B cell (primary cell): ENCODE measurements at regions not wholly inside any gene's neighbourhood (a gene's known extent, or its start where the extent isn't known, plus 50 kb on each side); places are given as distances from the start of the nearest gene placed in this dataset.

Source experiments
- ATAC-seq: fragments of 200-7000 bp; cut with Tn5 transposase; one replicate; pipeline ENCODE4 v1.10.0; 2021; ENCODE audit warnings: low read depth, mild to moderate bottlenecking, moderate number of reproducible peaks, moderate library complexity
- CTCF ChIA-PET: fragments of 350-600 bp; sonication (Branson Sonifier 250); formaldehyde crosslinking; loops from one replicate; lab custom pipeline; 2021; ENCODE audit warnings: antibody characterized with exemption, inconsistent platforms; lab: Charles Lee
- POLR2A ChIA-PET: fragments of 350-600 bp; sonication (Branson Sonifier 250); formaldehyde crosslinking; loops from one replicate; lab custom pipeline; 2021; ENCODE audit warnings: antibody characterized with exemption; lab: Charles Lee
- DNase-seq: peaks from one replicate; pipeline ENCODE4 v3.0.0; 2013
- H2AFZ ChIP-seq: 2 replicates; pipeline ENCODE4 v1.6.1; 2012; ENCODE audit warnings: mild to moderate bottlenecking, low read depth, low read length; ENCODE audit not compliant: insufficient read depth, poor library complexity, severe bottlenecking
- H3K27ac ChIP-seq, 2 donors: 1 replicate in 1 of 2; 2 replicates in 1 of 2; pipeline ENCODE4 v1.5.1; 2012 to 2013; ENCODE audit warnings: low read length in 2 of 2, mild to moderate bottlenecking in 2 of 2, moderate library complexity in 1 of 2
- H3K27me3 ChIP-seq, 4 experiments: fragments of 200-600 bp in 1 of 4; sonication (generic) in 1 of 4; replicated peaks in 1 of 4; 1 replicate in 2 of 4; 2 replicates in 2 of 4; pipeline versions ENCODE4 v1.6.1 to v1.7.0; 2013 to 2016; ENCODE audit warnings: low read length in 3 of 4, mild to moderate bottlenecking in 2 of 4, mixed read lengths in 1 of 4, moderate library complexity in 1 of 4; ENCODE audit not compliant: insufficient read depth in 4 of 4, control insufficient read depth in 3 of 4; ENCODE audit errors: control extremely low read depth in 1 of 4
- H3K36me3 ChIP-seq, 2 experiments: replicated peaks in 1 of 2; 1 replicate in 1 of 2; 2 replicates in 1 of 2; pipeline versions ENCODE4 v1.6.1 to v1.7.1; 2013; ENCODE audit warnings: low read length in 1 of 2; ENCODE audit not compliant: insufficient read depth in 2 of 2, control insufficient read depth in 1 of 2; ENCODE audit errors: control extremely low read depth in 1 of 2, extremely low read depth in 1 of 2
- H3K4me1 ChIP-seq, 2 donors: fragments of 200-600 bp in 1 of 2; sonication (generic) in 1 of 2; 1 replicate in 1 of 2; 2 replicates in 1 of 2; pipeline versions ENCODE4 v1.5.1 to v1.6.1; 2013 to 2017; ENCODE audit warnings: low read length in 2 of 2; ENCODE audit not compliant: control insufficient read depth in 2 of 2, insufficient read depth in 2 of 2
- H3K4me2 ChIP-seq: replicated peaks from 2 replicates; pipeline ENCODE3; 2012; ENCODE audit warnings: mild to moderate bottlenecking, low read depth, low read length; ENCODE audit not compliant: poor library complexity, severe bottlenecking
- H3K4me3 ChIP-seq, 5 experiments: fragments of 200-600 bp in 1 of 5; sonication (generic) in 1 of 5; 1 replicate in 3 of 5; 2 replicates in 2 of 5; pipeline versions ENCODE4 v1.5.1 to v1.7.0; 2011 to 2016; ENCODE audit warnings: low read length in 4 of 5, mild to moderate bottlenecking in 4 of 5, low read depth in 2 of 5, control low read depth in 1 of 5, moderate library complexity in 1 of 5; ENCODE audit not compliant: insufficient read depth in 1 of 5; ENCODE audit errors: control extremely low read depth in 1 of 5, extremely low read depth in 1 of 5
- H3K79me2 ChIP-seq: fragments of 200-600 bp; sonication (generic); one replicate; pipeline ENCODE4 v1.6.0; 2016; ENCODE audit warnings: low read length; ENCODE audit not compliant: control insufficient read depth, insufficient read depth
- H3K9ac ChIP-seq: fragments of 200-600 bp; sonication (generic); 2 replicates; pipeline ENCODE4 v1.6.1; 2017; ENCODE audit warnings: mild to moderate bottlenecking, low read length, moderate library complexity
- H3K9me3 ChIP-seq, 3 donors: one replicate each; pipeline versions ENCODE4 v1.6.1 to v1.7.1; 2013; ENCODE audit warnings: low read length in 2 of 3; ENCODE audit not compliant: control insufficient read depth in 2 of 3, insufficient read depth in 1 of 3; ENCODE audit errors: control extremely low read depth in 1 of 3
- H4K20me1 ChIP-seq: 2 replicates; pipeline ENCODE4 v1.6.0; 2012; ENCODE audit warnings: mild to moderate bottlenecking, low read length; ENCODE audit not compliant: insufficient read depth, control insufficient read depth, poor library complexity, severe bottlenecking
- H3K27ac Mint-ChIP-seq: one replicate; pipeline ENCODE4 v1.8.0; 2021; ENCODE audit warnings: mixed read lengths
- H3K27me3 Mint-ChIP-seq: one replicate; pipeline ENCODE4 v1.8.0; 2021; ENCODE audit warnings: mixed read lengths
- H3K4me1 Mint-ChIP-seq: one replicate; pipeline ENCODE4 v1.8.0; 2021; ENCODE audit warnings: mixed read lengths
- H3K4me3 Mint-ChIP-seq: one replicate; pipeline ENCODE4 v1.8.0; 2021; ENCODE audit warnings: mixed read lengths
- H3K9me3 Mint-ChIP-seq: one replicate; pipeline ENCODE4 v1.8.0; 2022; ENCODE audit warnings: mixed read lengths; ENCODE audit not compliant: insufficient read depth
- CTCF ChIP-seq: fragments of 200-600 bp; IDR thresholded peaks from one replicate; pipeline ENCODE4 v1.8.0; 2022; ENCODE audit warnings: antibody characterized with exemption, mild to moderate bottlenecking
- EZH2 ChIP-seq: IDR thresholded peaks from 2 replicates; pipeline ENCODE4 v1.6.1; 2012; ENCODE audit warnings: borderline replicate concordance, low read depth, mild to moderate bottlenecking, moderate library complexity, low read length; ENCODE audit not compliant: insufficient read depth, poor library complexity, severe bottlenecking
- WGBS: methylation state at CpG from one replicate; pipeline ENCODE4 v1.1.5; 2013; ENCODE audit warnings: missing lambda C conversion rate; ENCODE audit not compliant: insufficient coverage; 5-methylcytosine and 5-hydroxymethylcytosine counted together
- intact Hi-C: fragments of 100-400 bp; cut with micrococcal nuclease; formaldehyde crosslinking; loops from one replicate; pipeline ENCODE4 v1.10.0; 2022

GRCh38 chr12:31226639-31227038 lies 99.3 kb downstream of the SINHCAF start:
- H3K27ac Mint-ChIP-seq = no peak overlapping the region
- TF ChIP-seq CTCF = no peak
- no peak for TF ChIP-seq EZH2
- no peaks in the 10 kb centered on the region for H3K79me2 ChIP-seq
- H3K4me1 Mint-ChIP-seq = no peaks in the 10 kb centered on the region
- H3K27ac ChIP-seq = no peak overlapping the region
- H3K4me3 Mint-ChIP-seq = no peak overlapping the region
- CTCF ChIA-PET = interaction anchor here (1.8 kb wide), 1 partner anchor 11 kb away, joined by 7 read pairs; no protein-coding TSS in a partner anchor
- H3K4me2 ChIP-seq = no peak overlapping the region
- H3K27me3 ChIP-seq = peaks cover 0 to 3% (median 0%) of the 10 kb centered on the region in 4 experiments
- 96% methylated on average over 10 of the region's 10 CpGs for WGBS
- H4K20me1 ChIP-seq = no peaks in the 10 kb centered on the region
- H3K4me3 ChIP-seq = no peak overlapping the region
- peaks cover 0 to 7% (median 3%) of the 10 kb centered on the region in 3 donors for H3K9me3 ChIP-seq
- POLR2A ChIA-PET = no interaction called here
- no peak overlapping the region for H2AFZ ChIP-seq
- no peak for DNase-seq
- no peak for ATAC-seq
- intact Hi-C loops = no loop called here
- peaks cover 2% of the 10 kb centered on the region for H3K9me3 Mint-ChIP-seq
- H3K4me1 ChIP-seq = no peaks in the 10 kb centered on the region
- no peaks in the 10 kb centered on the region for H3K36me3 ChIP-seq
- no peak overlapping the region for H3K9ac ChIP-seq
- peaks cover 12% of the 10 kb centered on the region for H3K27me3 Mint-ChIP-seq

GRCh38 chr12:31227401-31227981 lies 98.5 kb downstream of the SINHCAF start:
- H3K4me2 ChIP-seq = no peak overlapping the region
- TF ChIP-seq EZH2 = no peak
- TF ChIP-seq CTCF = no peak
- no peaks in the 10 kb centered on the region for H3K79me2 ChIP-seq
- no peaks in the 10 kb centered on the region for H3K4me1 ChIP-seq
- DNase-seq (no peak), ATAC-seq (no peak)
- Mint-ChIP-seq H3K4me3 (no peak overlapping the region), H3K4me1 (no peaks in the 10 kb centered on the region), H3K27me3 (peaks cover 8% of the 10 kb centered on the region), H3K9me3 (peaks cover 2% of the 10 kb centered on the region), H3K27ac (no peak overlapping the region)
- no peak overlapping the region for H2AFZ ChIP-seq
- no peak overlapping the region for H3K27ac ChIP-seq
- peaks cover 0 to 14% (median 3%) of the 10 kb centered on the region in 3 donors for H3K9me3 ChIP-seq
- 84% methylated on average over 12 of the region's 12 CpGs for WGBS
- no peaks in the 10 kb centered on the region for H4K20me1 ChIP-seq
- no peaks in the 10 kb centered on the region for H3K36me3 ChIP-seq
- H3K27me3 ChIP-seq = peaks cover 0 to 3% (median 0%) of the 10 kb centered on the region in 4 experiments
- no peak overlapping the region for H3K4me3 ChIP-seq
- POLR2A ChIA-PET = no interaction called here
- CTCF ChIA-PET = interaction anchor here (1.8 kb wide), 1 partner anchor 10 kb away, joined by 7 read pairs; no protein-coding TSS in a partner anchor
- no peak overlapping the region for H3K9ac ChIP-seq
- intact Hi-C loops = no loop called here
